GM23338 (cell line): ENCODE measurements at regions not wholly inside any gene's neighbourhood (a gene's known extent, or its start where the extent isn't known, plus 50 kb on each side); places are given as distances from the start of the nearest gene placed in this dataset.

Experiments
- ATAC-seq: fragments of 200-7000 bp; cut with Tn5 transposase; 3 replicates; pipeline ENCODE4 v1.9.1; 2020
- DNase-seq: peaks from one replicate; pipeline ENCODE4 v3.0.0-alpha.2; 2015; ENCODE audit warnings: low spot score
- H2AFZ ChIP-seq: fragments of 200-600 bp; sonication (generic); 2 replicates; pipeline ENCODE4 v1.8.0; 2016; ENCODE audit warnings: antibody characterized with exemption, mild to moderate bottlenecking, moderate library complexity
- H3F3A ChIP-seq: fragments of 200-600 bp; sonication (generic); replicated peaks from 2 replicates; pipeline ENCODE4 v1.8.0; 2017; ENCODE audit warnings: antibody characterized with exemption, mixed run types, low read depth
- H3K27ac ChIP-seq: fragments of 200-600 bp; sonication (generic); 2 replicates; pipeline ENCODE4 v1.6.1; 2016; ENCODE audit warnings: low read depth
- H3K27me3 ChIP-seq: fragments of 200-600 bp; sonication (generic); 2 replicates; pipeline ENCODE4 v1.8.0; 2016; ENCODE audit warnings: mild to moderate bottlenecking, mixed run types, moderate library complexity; ENCODE audit not compliant: insufficient read depth
- H3K36me3 ChIP-seq: fragments of 200-600 bp; sonication (generic); 2 replicates; pipeline ENCODE4 v1.8.0; 2016; ENCODE audit warnings: mild to moderate bottlenecking; ENCODE audit not compliant: insufficient read depth
- H3K4me1 ChIP-seq: fragments of 200-600 bp; sonication (generic); 2 replicates; pipeline ENCODE4 v1.8.0; 2016; ENCODE audit warnings: mild to moderate bottlenecking, moderate library complexity; ENCODE audit not compliant: insufficient read depth
- H3K4me2 ChIP-seq: fragments of 200-600 bp; sonication (generic); 2 replicates; pipeline ENCODE4 v1.7.1; 2017; ENCODE audit warnings: mixed run types
- H3K4me3 ChIP-seq: fragments of 200-600 bp; sonication (generic); 2 replicates; pipeline ENCODE4 v1.6.1; 2016; ENCODE audit warnings: mixed run types
- H3K79me2 ChIP-seq: fragments of 200-600 bp; sonication (generic); replicated peaks from 2 replicates; pipeline ENCODE4 v1.8.0; 2017; ENCODE audit warnings: mild to moderate bottlenecking; ENCODE audit not compliant: insufficient read depth
- H3K9me2 ChIP-seq: fragments of 200-600 bp; sonication (generic); 2 replicates; pipeline ENCODE4 v1.8.0; 2017; ENCODE audit not compliant: insufficient read depth
- H4K20me1 ChIP-seq: fragments of 200-600 bp; sonication (generic); replicated peaks from 2 replicates; pipeline ENCODE4 v1.8.0; 2017; ENCODE audit warnings: mild to moderate bottlenecking; ENCODE audit not compliant: insufficient read depth
- H3K27ac Mint-ChIP-seq: 2 replicates; pipeline ENCODE4 v1.8.0; 2020; ENCODE audit warnings: inconsistent platforms, mild to moderate bottlenecking, moderate library complexity, mixed read lengths
- H3K27me3 Mint-ChIP-seq: 3 replicates; pipeline ENCODE4 v1.8.0; 2022; ENCODE audit warnings: low read depth, mild to moderate bottlenecking, moderate library complexity, mixed read lengths, inconsistent platforms; ENCODE audit not compliant: insufficient read depth, poor library complexity
- H3K36me3 Mint-ChIP-seq: 3 replicates; pipeline ENCODE4 v1.8.0; 2021; ENCODE audit warnings: low read depth, mild to moderate bottlenecking, inconsistent platforms, moderate library complexity, mixed read lengths
- H3K4me1 Mint-ChIP-seq: 3 replicates; pipeline ENCODE4 v1.8.0; 2020; ENCODE audit warnings: mild to moderate bottlenecking, inconsistent platforms, mixed read lengths
- H3K4me3 Mint-ChIP-seq: 3 replicates; pipeline ENCODE4 v1.8.0; 2021; ENCODE audit warnings: moderate library complexity, mild to moderate bottlenecking, inconsistent platforms, mixed read lengths
- H3K9me3 Mint-ChIP-seq: 3 replicates; pipeline ENCODE4 v1.8.0; 2020; ENCODE audit warnings: moderate library complexity, mild to moderate bottlenecking, inconsistent platforms, mixed read lengths
- CREB1 ChIP-seq: fragments of 250-450 bp; sonication (Bioruptor Pico); IDR thresholded peaks from 2 replicates; pipeline ENCODE4 v1.5.0; 2020; ENCODE audit warnings: low read depth, mild to moderate bottlenecking, moderate library complexity
- EZH2 ChIP-seq: fragments of 200-600 bp; sonication (generic); IDR thresholded peaks from one replicate; pipeline ENCODE4 v1.8.0; 2017; ENCODE audit warnings: antibody characterized with exemption, mild to moderate bottlenecking, low read depth; ENCODE audit not compliant: unreplicated experiment
- EZH2phosphoT487 ChIP-seq: fragments of 200-600 bp; sonication (generic); IDR thresholded peaks from one replicate; pipeline ENCODE4 v1.8.1; 2018; ENCODE audit warnings: antibody characterized with exemption; ENCODE audit not compliant: unreplicated experiment
- JUNB ChIP-seq: IDR thresholded peaks from one replicate; pipeline ENCODE4 v1.6.1; 2016; ENCODE audit warnings: antibody characterized with exemption; ENCODE audit not compliant: unreplicated experiment
- NANOG ChIP-seq: IDR thresholded peaks from 2 replicates; pipeline ENCODE4 v1.6.1; 2016; ENCODE audit warnings: antibody characterized with exemption, borderline replicate concordance
- POLR2AphosphoS5 ChIP-seq: IDR thresholded peaks from 2 replicates; pipeline ENCODE4 v1.6.1; 2016; ENCODE audit warnings: antibody characterized with exemption, low read depth
- STAT1 ChIP-seq: IDR thresholded peaks from one replicate; pipeline ENCODE4 v1.6.1; 2016; ENCODE audit warnings: antibody characterized with exemption; ENCODE audit not compliant: unreplicated experiment
- ZNF114 ChIP-seq: fragments of 250-450 bp; sonication (Bioruptor Pico); IDR thresholded peaks from 2 replicates; pipeline ENCODE4 v1.5.0; 2020; ENCODE audit warnings: mild to moderate bottlenecking, moderate library complexity
- ZNF331 ChIP-seq: fragments of 250-450 bp; sonication (Bioruptor Pico); IDR thresholded peaks from 2 replicates; pipeline ENCODE4 v1.5.0; 2020; ENCODE audit warnings: low read depth, mild to moderate bottlenecking, moderate library complexity
- TF ChIP-seq, protein P1 (sequence below): fragments of 250-450 bp; sonication (Bioruptor Pico); IDR thresholded peaks from 2 replicates; pipeline ENCODE4 v1.5.0; 2020; ENCODE audit warnings: mild to moderate bottlenecking, moderate library complexity
- TF ChIP-seq, protein P2 (sequence below): IDR thresholded peaks from 2 replicates; pipeline ENCODE4 v1.6.1; 2016; ENCODE audit warnings: antibody characterized with exemption
- TF ChIP-seq, protein P3 (sequence below), 2 experiments: fragments of 200-600 bp in 1 of 2; sonication (generic) in 1 of 2; conservative IDR thresholded peaks; 2 replicates each; pipeline versions ENCODE4 v1.5.1 to v1.6.1; 2016 to 2017; ENCODE audit warnings: antibody characterized with exemption in 2 of 2, low read depth in 2 of 2, mild to moderate bottlenecking in 2 of 2, moderate library complexity in 1 of 2
- TF ChIP-seq, protein P4 (sequence below): IDR thresholded peaks from one replicate; pipeline ENCODE4 v1.6.1; 2018; ENCODE audit warnings: antibody characterized with exemption; ENCODE audit not compliant: unreplicated experiment

DNA sequence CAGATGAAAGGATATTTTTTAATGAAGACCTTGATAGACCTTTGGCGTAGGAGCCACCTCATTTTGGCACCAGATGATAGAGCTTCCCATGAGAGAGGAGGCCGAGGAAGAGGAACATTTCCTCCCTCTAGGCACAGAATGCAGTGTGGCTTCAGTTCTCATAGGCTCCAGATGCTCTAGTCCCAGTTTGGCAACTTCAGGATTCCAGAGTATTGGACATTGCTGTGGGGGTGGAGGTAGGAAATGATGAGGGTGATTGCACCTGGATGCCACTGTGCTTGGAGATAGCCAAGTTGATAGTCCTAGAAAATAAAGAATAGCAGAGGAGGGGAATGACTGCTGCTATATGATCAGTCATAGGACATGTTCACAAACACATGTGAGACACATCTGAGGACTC, 58.3 kb upstream of the KY start:
- Histone ChIP-seq H3K9me2 (peaks cover 17% of the 10 kb centered on the region; the same call in 1 of the 2 replicates), H3K4me1 (no peaks in the 10 kb centered on the region), H3F3A (no peaks in the 10 kb centered on the region), H3K4me3 (no peak overlapping the region), H3K79me2 (no peaks in the 10 kb centered on the region), H3K36me3 (no peaks in the 10 kb centered on the region), H3K27ac (no peak overlapping the region), H3K4me2 (no peak overlapping the region), H2AFZ (no peak overlapping the region), H3K27me3 (no peaks in the 10 kb centered on the region), H4K20me1 (no peaks in the 10 kb centered on the region)
- ATAC-seq = no peak
- no peak for DNase-seq
- H3K27me3 Mint-ChIP-seq = no peaks in the 10 kb centered on the region
- no peak overlapping the region for H3K4me3 Mint-ChIP-seq
- TF ChIP-seq CREB1 (CRISPR knock-in tag) = no peak
- TF ChIP-seq NANOG = no peak
- no peak for TF ChIP-seq ZNF114 (CRISPR knock-in tag)
- no peak for TF ChIP-seq STAT1
- TF ChIP-seq EZH2phosphoT487 = no peak
- TF ChIP-seq, protein P1, sequence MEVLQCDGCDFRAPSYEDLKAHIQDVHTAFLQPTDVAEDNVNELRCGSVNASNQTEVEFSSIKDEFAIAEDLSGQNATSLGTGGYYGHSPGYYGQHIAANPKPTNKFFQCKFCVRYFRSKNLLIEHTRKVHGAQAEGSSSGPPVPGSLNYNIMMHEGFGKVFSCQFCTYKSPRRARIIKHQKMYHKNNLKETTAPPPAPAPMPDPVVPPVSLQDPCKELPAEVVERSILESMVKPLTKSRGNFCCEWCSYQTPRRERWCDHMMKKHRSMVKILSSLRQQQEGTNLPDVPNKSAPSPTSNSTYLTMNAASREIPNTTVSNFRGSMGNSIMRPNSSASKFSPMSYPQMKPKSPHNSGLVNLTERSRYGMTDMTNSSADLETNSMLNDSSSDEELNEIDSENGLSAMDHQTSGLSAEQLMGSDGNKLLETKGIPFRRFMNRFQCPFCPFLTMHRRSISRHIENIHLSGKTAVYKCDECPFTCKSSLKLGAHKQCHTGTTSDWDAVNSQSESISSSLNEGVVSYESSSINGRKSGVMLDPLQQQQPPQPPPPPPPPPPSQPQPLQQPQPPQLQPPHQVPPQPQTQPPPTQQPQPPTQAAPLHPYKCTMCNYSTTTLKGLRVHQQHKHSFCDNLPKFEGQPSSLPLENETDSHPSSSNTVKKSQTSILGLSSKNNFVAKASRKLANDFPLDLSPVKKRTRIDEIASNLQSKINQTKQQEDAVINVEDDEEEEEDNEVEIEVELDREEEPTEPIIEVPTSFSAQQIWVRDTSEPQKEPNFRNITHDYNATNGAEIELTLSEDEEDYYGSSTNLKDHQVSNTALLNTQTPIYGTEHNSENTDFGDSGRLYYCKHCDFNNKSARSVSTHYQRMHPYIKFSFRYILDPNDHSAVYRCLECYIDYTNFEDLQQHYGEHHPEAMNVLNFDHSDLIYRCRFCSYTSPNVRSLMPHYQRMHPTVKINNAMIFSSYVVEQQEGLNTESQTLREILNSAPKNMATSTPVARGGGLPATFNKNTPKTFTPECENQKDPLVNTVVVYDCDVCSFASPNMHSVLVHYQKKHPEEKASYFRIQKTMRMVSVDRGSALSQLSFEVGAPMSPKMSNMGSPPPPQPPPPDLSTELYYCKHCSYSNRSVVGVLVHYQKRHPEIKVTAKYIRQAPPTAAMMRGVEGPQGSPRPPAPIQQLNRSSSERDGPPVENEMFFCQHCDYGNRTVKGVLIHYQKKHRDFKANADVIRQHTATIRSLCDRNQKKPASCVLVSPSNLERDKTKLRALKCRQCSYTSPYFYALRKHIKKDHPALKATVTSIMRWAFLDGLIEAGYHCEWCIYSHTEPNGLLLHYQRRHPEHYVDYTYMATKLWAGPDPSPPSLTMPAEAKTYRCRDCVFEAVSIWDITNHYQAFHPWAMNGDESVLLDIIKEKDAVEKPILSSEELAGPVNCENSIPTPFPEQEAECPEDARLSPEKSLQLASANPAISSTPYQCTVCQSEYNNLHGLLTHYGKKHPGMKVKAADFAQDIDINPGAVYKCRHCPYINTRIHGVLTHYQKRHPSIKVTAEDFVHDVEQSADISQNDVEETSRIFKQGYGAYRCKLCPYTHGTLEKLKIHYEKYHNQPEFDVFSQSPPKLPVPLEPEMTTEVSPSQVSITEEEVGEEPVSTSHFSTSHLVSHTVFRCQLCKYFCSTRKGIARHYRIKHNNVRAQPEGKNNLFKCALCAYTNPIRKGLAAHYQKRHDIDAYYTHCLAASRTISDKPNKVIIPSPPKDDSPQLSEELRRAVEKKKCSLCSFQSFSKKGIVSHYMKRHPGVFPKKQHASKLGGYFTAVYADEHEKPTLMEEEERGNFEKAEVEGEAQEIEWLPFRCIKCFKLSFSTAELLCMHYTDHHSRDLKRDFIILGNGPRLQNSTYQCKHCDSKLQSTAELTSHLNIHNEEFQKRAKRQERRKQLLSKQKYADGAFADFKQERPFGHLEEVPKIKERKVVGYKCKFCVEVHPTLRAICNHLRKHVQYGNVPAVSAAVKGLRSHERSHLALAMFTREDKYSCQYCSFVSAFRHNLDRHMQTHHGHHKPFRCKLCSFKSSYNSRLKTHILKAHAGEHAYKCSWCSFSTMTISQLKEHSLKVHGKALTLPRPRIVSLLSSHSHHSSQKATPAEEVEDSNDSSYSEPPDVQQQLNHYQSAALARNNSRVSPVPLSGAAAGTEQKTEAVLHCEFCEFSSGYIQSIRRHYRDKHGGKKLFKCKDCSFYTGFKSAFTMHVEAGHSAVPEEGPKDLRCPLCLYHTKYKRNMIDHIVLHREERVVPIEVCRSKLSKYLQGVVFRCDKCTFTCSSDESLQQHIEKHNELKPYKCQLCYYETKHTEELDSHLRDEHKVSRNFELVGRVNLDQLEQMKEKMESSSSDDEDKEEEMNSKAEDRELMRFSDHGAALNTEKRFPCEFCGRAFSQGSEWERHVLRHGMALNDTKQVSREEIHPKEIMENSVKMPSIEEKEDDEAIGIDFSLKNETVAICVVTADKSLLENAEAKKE (CRISPR knock-in tag) = no peak
- TF ChIP-seq EZH2 = no peak
- TF ChIP-seq, protein P2, sequence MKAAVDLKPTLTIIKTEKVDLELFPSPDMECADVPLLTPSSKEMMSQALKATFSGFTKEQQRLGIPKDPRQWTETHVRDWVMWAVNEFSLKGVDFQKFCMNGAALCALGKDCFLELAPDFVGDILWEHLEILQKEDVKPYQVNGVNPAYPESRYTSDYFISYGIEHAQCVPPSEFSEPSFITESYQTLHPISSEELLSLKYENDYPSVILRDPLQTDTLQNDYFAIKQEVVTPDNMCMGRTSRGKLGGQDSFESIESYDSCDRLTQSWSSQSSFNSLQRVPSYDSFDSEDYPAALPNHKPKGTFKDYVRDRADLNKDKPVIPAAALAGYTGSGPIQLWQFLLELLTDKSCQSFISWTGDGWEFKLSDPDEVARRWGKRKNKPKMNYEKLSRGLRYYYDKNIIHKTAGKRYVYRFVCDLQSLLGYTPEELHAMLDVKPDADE = no peak
- no peak for TF ChIP-seq JUNB
- TF ChIP-seq, protein P3, sequence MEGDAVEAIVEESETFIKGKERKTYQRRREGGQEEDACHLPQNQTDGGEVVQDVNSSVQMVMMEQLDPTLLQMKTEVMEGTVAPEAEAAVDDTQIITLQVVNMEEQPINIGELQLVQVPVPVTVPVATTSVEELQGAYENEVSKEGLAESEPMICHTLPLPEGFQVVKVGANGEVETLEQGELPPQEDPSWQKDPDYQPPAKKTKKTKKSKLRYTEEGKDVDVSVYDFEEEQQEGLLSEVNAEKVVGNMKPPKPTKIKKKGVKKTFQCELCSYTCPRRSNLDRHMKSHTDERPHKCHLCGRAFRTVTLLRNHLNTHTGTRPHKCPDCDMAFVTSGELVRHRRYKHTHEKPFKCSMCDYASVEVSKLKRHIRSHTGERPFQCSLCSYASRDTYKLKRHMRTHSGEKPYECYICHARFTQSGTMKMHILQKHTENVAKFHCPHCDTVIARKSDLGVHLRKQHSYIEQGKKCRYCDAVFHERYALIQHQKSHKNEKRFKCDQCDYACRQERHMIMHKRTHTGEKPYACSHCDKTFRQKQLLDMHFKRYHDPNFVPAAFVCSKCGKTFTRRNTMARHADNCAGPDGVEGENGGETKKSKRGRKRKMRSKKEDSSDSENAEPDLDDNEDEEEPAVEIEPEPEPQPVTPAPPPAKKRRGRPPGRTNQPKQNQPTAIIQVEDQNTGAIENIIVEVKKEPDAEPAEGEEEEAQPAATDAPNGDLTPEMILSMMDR (conservative IDR thresholded peaks at IDR 0.05; ENCODE audit: low read depth in 2 of 2) = no peak
- TF ChIP-seq, protein P4, sequence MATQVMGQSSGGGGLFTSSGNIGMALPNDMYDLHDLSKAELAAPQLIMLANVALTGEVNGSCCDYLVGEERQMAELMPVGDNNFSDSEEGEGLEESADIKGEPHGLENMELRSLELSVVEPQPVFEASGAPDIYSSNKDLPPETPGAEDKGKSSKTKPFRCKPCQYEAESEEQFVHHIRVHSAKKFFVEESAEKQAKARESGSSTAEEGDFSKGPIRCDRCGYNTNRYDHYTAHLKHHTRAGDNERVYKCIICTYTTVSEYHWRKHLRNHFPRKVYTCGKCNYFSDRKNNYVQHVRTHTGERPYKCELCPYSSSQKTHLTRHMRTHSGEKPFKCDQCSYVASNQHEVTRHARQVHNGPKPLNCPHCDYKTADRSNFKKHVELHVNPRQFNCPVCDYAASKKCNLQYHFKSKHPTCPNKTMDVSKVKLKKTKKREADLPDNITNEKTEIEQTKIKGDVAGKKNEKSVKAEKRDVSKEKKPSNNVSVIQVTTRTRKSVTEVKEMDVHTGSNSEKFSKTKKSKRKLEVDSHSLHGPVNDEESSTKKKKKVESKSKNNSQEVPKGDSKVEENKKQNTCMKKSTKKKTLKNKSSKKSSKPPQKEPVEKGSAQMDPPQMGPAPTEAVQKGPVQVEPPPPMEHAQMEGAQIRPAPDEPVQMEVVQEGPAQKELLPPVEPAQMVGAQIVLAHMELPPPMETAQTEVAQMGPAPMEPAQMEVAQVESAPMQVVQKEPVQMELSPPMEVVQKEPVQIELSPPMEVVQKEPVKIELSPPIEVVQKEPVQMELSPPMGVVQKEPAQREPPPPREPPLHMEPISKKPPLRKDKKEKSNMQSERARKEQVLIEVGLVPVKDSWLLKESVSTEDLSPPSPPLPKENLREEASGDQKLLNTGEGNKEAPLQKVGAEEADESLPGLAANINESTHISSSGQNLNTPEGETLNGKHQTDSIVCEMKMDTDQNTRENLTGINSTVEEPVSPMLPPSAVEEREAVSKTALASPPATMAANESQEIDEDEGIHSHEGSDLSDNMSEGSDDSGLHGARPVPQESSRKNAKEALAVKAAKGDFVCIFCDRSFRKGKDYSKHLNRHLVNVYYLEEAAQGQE = no peak
- TF ChIP-seq ZNF331 = no peak
- no peak for TF ChIP-seq POLR2AphosphoS5
- no peaks in the 10 kb centered on the region for H3K36me3 Mint-ChIP-seq
- H3K4me1 Mint-ChIP-seq = no peaks in the 10 kb centered on the region
- no peak overlapping the region for H3K27ac Mint-ChIP-seq
- no peaks in the 10 kb centered on the region; the same call in 2 of the 3 replicates for H3K9me3 Mint-ChIP-seq
